GM04504 (cell line): ENCODE measurements at regions not wholly inside any gene's neighbourhood (a gene's known extent, or its start where the extent isn't known, plus 50 kb on each side); places are given as distances from the start of the nearest gene placed in this dataset.
"Not testable (repeated sequence)": the region's sequence is repeated elsewhere in the genome, so short reads cannot be mapped to it uniquely, and the experiment has no call there.

Experiments
- DNase-seq: peaks from one replicate; pipeline ENCODE4 v3.0.0-alpha.2; 2012; ENCODE audit warnings: low read depth

DNA sequence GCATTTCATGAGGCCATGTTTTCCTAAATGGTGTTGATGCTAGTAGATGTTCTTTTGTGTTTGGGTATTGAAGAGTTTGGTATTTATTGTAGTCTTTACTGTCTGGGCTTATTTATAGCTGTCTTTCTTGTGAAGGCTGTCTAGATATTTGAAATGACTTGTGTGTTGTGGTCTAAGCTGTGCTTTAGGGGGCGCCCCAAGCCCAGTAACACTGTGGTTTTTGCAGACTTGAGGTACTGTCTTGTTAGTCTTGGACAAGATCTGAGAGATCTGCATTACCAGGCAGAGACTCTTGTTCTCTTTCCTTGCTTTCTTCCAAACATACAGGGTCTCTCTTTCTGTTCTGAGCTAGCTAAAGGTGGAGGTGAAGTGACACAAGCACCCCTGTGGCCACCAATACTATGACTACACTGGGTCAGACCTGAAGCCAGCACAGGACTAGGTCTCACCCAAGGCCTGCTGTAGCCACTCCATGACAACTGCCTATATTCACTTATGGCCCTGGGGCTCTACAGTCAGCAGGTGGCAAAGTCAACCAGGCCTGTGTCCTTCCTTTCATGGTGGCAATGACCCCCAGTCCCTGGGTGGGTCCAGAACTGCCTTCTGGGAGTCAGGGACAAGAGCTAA is 152.1 kb upstream of the TBC1D5 start:
- DNase-seq: no peak

DNA sequence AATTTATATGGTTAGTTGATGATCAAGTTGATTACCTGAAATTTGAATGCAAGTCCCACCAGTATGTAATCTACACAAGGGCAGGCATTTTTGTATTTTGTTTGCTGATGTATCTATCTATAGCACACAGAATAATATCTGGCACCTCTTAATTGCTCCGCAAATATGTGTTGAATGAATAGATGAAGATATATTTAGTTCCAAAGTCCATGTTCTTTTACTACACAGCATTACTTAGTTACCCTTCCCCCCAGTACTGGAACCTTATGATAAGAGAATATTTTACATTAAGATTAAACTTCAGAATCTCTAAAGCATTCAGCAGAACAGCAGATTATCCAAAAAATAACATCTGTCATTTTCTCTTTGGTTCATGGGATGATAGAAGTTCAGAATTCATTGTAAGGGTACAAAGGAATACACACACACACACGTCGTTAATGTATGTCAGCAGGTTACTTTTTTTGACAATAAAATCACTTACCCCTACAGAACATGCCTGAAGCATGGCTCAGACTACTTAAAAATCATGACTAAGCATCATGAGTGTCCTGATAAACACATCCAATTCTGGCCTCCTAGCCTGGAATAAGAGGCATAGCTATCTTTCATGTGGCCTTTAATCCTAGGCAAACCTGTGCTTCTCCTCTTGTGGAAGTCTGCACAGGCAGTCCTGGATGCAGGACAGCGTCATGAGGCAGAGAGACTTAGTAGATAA is 148.9 kb upstream of the TBC1D5 start:
- DNase-seq: no peak

DNA sequence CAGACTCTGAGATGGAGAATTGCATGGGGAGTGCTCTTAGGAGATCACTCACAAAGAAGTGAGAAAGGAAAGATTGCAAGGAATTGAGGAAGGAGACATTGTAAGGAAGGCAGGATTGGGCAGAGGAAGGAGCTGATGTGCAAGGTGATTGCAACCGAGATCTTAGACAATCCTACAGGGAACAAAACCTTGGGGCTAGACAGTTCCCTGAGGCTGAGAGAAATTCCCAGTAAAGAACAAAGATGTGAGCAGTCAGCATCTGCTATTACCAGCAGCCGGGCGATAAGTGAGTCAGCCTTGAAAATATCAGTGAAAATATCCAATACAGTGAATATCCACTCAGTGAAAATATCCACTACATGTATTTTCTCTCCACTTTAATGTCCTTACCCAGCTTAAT is 143.6 kb upstream of the TBC1D5 start:
- DNase-seq: no peak

DNA sequence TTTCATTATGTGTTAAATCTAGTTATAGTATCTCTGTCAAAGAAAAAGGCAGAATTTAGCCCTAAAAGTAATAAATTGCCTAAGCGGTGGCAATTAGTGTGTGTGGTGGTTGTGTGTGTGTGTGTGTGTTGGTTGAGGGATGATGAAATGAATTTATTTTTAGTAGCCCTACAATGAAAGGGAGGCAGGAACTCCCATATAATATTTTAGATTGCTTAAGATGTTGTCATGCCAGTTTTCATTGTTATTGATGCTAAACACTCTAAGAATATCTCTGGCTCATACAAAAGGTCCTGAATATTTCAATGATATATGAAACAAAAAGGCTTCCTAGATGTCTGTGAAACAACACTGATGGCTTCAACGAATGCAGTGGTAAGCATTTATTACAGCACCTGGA is 140.6 kb upstream of the TBC1D5 start:
- no peak for DNase-seq

DNA sequence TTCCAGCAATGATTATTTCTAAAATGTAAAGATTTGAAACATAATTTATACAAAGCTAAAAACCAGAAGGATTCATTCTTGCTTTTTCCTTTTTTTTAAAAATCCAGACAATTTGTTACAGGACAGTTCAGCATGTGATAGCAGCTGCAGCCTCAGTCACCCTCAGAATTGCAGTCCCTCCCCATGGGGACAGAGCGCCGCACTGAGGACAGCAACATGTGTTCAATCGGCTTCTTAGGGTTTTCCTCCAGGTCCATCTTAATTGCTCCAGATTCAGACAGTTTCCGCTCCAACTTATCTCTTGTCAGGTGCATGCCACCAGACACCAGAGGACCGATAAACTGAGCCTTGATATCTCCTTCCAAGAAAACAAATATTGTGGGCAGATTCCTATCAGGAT is 134.9 kb upstream of the TBC1D5 start:
- no peak for DNase-seq

DNA sequence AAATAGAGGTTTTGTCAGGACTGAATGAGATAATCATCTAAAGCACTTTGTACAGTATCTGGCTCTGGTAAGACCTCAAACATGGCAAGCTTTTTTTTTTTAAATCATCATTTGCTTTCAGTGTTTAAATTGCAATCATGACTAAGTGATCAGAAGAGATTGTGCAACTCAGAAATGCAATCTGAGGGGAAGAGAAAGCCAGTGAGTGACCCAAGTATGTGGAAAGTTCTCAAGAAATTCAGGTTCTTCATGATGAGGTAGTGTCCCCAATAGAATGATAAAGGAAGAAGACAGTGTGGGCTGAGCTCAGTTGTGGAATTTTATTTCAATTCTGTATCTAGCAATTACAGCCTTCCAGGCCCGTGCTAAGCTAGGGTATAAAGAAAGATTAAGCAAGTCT is 132.2 kb upstream of the TBC1D5 start:
- DNase-seq: no peak

DNA sequence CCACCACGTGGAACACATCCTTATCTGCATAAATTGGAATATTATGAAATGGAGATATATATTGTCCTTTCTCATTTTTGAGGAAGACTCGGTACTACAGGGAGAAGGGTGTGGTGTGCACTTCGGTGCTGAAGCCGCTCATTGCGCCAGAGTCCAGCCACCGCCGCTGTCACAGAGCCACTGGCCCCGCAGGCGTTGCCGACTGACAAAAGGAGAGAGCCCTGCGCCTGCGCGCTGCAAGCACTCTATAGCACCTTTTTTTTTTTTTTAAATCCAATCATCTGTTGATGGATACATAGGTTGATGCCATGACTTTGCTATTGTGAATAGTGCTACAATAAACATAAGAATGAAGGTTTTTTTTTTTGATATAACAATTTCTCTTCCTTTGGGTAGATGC is 130.0 kb upstream of the TBC1D5 start:
- DNase-seq: no peak

DNA sequence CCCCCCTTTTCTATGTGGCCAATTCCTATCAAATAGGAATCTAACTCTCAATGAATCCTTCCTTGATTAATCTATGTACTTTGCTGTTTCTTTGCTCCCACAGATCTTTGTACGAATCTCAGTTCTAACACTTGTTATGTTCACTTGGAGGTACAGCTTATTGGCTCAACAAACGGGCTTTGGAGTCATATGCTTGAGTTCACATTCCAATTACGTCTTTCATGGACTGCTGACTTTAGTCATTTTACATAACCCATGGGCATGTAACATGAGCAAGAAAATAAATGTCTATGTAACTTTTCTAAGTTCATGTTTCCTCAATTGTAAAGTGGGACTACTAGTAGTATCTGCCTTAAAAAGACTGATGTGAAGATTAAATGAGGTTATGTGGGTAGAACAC is 123.2 kb upstream of the TBC1D5 start:
- DNase-seq: no peak

DNA sequence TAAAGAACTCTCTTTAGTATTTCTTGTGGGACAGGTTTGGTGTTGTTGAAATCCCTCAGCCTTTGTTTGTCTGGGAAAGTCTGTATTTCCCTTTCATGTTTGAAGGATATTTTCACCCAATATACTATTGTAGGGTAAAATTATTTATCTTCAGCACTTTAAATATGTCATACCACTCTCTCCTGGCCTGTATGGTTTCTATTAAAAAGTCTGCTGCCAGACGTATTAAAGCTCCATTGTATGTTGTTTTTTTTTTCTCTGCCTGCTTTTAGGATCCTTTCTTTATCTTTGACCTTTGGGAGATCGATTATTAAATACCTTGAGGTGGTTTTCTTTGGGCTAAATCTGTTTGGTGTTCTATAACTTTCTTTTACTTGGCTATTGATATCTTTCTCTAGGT is 119.0 kb upstream of the TBC1D5 start:
- DNase-seq: no peak

DNA sequence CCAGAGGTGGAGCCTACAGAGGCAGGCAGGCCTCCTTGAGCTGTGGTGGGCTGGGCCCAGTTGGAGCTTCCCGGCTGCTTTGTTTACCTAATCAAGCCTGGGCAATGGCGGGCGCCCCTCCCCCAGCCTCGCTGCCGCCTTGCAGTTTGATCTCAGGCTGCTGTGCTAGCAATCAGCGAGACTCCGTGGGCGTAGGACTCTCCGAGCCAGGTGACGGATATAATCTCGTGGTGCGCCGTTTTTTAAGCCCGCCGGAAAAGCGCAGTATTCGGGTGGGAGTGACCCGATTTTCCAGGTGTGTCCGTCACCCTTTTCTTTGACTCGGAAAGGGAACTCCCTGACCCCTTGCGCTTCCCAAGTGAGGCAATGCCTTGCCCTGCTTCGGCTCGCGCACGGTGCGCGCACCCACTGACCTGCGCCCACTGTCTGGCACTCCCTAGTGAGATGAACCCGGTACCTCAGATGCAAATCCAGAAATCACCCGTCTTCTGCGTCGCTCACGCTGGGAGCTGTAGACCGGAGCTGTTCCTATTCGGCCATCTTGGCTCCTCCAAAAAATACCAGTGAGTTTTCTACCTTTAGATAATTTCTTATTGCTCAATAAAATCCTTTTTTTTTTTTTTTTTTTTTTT is 118.5 kb upstream of the TBC1D5 start:
- not testable (repeated sequence) for DNase-seq

DNA sequence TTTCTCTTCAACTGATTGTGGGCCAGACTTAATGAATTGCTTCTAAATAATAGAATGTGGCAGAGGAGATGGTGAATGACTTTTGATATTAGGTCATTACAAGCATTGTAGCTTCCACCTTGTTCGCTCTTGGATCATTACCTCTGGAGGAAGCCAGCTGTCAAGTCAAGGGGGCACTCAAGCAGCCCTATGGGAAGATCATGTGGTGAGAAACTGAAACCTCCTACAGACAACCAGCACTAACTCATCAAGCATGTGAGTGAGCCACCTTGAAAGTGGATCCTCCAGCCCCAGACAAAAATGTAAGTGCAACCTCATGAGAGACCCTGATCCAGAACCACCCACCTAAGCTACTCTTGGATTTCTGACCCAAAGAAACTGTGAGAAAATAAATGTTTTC is 109.8 kb upstream of the TBC1D5 start:
- DNase-seq: no peak

DNA sequence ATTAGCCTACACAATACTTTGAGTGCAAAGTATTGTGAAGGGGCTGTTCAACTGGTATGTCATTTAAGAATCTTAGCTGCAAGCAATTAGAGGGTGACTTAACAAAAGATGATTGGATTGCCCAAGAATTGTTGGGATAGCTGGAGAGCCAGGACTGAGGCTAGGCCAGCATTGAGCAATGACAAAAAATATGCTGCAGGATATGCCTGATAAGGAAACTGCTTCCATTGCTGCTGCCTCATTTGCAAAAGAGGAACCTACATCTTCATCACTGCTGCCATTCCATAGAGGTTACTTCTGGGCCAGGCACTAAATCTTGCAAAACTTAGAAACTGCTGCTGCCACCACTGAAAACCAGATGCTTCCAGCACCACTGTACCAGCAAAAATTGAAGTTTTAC is 108.0 kb upstream of the TBC1D5 start:
- DNase-seq: peak; percentile 59

DNA sequence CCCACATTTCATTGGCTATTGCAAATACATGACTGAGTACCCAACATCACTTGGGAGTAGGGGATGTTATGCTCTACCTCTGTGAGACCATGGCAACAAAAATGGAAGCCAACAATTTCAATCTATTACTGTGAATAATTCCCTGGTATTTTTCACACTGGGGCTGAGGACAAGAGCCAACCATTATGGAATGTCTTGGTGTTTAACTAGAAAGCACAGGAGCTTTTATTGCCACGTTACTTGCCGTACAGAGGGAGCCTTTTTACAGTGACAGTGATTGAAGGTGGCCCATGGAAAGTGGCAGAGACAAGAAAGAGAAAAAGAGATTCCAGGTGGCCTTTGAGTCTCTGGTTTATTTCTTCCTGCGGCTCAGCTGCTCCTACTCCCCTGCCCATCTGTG is 105.7 kb upstream of the TBC1D5 start:
- DNase-seq: no peak

DNA sequence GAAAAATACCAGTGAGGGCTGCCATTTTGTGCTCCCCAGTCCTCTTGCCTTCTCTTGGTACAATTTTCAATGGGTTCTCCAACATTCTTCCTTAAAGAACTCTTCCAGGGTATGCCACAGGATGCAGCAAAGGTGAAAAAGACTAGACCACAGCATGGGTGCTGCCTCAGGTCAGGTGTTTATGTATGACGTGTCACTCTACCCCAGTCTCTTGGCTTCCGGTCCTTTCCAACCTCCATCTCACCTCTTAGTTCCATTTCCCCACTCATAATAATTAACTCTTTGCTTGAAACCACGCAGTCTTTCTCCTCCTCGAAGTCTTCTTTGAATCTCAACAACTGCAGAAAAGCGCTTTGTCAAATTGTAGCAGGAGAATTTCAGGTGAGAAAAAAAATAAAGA is 104.7 kb upstream of the TBC1D5 start:
- no peak for DNase-seq

DNA sequence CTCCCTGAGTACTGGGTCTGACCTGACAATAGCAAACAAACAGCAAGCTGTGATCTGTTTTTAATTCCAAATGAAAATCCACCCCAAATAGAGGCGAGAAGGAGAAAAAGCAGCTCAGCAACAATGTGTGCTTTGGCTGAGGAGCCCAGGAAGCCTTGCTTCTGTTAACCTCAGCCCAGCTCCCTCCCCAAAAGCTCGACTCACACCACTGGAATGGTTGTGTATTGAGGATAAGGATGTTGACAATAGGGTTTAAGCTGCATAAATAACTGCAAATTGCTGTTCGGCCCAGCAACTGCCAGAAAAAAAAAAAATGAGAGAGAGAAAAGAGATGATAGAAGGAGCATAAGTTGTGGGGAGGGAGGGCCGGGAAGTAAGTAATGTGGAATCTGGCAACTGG is 104.0 kb upstream of the TBC1D5 start:
- DNase-seq: no peak

DNA sequence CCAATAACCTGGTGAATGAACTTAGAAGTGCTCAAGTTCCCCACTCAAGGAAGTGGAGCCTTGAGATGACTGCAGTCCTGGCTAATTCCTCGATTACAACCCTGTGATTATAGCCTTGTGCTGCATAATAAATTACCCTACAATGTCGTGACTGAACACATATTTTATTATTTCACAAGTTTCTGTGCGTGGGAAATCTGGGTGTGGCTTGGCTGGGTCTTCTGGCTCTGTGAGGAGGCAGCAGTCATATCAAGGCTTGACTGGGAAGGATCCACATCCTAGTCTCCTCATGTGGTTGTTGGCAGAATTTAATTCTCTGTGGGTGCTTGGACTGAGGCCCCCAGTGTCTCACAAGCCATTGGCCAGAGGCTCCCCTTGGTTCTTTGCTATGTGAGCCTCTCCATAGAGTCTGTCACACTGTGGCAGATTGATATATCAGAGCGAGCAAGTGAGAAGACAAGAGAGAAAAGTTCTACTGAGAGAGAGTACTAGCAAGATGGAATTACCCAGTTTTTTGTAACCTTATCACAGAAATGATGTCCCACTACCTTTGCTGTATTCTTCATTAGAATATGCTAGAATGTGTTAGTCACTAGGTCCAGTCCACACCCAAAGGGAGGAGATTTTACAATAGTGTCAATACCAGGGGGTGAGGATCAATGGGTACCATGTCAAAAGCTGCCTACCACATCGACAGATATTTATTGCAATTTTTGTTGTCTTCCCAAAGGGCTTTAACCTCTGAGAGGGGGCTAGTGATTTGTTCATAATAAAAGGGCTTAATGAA is 102.8 kb upstream of the TBC1D5 start:
- peak; percentile 51 for DNase-seq

DNA sequence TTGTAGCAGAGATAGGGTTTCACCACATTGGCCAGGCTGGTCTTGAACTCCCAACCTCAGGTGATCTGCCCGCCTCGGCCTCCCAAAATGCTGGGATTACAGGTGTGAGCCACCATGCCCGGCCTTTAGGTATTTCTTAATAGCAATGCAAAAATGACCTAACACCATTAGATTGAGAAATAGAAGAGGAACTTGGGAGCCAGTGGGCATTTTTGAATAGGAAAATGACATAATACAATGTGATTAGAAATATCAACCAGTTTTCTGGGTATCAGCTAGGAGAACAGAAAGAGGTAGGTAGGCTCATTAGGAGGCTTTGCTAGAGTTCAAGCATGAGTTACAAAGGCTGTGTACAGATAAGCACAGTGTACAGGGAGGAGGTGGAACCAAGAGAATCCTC is 101.8 kb upstream of the TBC1D5 start:
- no peak for DNase-seq

DNA sequence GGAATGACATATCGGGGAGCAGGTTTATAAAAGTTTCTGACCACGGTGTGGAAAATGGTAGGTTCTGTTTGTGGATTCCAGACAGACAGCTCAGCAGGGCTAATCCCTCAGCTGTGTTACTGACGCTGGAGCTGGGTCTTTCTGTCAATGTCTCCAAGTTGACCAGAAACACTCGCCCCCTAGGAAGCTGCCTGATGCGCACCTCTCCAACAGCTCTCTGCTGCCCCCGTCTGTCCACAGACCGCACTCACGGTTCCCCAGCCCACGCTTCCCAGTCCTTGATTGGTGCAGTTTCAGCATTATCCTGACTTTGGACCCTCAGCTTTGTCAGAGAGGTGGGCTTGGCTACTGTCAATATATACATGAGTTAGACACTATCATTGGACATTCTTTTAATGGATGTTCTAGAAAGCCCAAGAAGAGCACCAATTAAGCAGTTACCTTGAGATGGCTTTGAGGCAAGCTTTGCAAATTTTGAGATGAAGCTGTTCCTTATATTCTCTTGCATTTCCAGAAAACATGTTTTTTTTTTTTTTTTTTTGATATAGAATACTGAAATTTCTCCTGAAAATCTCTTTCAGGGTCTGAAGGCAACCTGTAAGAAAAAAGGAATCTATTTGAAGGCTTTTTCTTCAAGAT is 98.9 kb upstream of the TBC1D5 start:
- DNase-seq: no peak

DNA sequence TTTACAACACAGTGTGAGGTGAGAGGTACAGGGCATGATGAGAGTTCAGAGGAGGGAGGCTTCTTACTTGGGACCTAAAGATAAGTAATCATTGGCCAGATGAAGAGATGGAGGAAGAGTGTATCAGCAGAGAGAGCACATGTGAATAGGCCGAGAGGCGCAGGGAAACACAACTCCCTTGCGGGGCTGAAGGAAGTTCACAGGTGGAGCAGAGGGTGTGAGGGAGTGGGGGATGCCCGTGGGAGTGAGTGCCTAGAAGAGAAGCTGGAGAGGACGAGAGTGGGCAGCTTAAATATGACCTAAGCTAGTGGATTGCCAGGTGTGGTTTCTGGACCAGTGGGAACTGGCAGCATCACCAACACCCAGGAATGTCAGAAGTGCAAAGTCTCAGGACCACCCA is 98.2 kb upstream of the TBC1D5 start:
- DNase-seq: no peak

DNA sequence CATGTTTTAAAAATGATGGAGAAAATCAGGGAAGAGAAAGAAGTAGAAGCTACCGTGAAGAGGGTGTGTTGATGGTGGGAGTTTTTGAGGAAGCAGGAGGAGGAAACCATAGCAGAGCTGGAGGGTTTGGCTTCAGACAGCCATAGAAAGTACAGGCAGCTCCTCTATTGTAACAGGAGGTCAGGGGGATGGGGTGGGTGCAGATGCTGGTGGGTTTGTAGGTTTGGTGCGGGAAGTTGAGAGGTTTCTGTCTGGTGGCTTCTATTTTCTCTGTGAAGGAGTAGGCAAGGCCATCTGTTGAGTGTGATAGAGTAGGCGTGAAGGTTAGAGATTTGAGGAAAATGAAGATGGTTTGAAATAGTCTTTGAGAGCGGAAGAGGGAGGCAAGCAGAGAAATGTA is 97.7 kb upstream of the TBC1D5 start:
- no peak for DNase-seq

DNA sequence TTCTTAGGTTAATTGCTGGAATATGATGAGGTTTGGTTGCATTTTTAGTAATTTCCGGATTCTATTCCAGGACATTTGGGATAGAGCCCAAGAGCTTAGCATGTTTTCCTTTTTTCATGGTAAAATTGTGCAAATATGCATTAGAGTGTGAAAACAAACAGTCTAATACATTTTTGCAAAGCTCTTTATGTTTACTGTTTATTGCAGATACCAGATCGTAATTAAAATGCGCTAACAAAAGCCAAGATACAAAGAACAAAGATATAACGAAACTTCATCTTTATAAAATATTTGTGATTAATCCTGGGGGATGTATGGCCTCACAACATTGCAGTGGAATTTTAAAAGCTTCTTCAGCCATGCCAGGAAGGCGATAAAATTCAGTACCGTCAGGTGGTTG is 94.5 kb upstream of the TBC1D5 start:
- no peak for DNase-seq

DNA sequence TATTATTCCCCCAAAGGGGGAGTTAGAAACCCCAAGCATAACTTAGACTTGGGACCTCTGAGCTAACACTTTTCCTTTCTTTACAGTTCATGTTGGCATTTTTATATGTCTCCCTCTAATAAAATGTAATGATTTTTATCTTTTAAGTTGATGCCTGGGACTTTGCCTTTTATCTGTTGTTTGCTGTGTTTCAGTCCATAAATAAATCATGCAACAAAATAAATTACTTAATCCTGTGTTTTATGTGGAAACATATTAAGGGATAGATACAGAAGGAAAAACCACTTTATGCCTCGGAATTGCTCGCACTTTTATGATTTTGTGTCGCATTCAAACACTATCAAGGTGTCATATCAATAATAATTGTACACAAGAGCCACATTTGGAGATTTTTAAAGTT is 93.7 kb upstream of the TBC1D5 start:
- no peak for DNase-seq
